Spleen (tissue), 11 donors: ENCODE measurements at regions not wholly inside any gene's neighbourhood (a gene's known extent, or its start where the extent isn't known, plus 50 kb on each side); places are given as distances from the start of the nearest gene placed in this dataset.

Experiments
- DNase-seq: peaks from one replicate; pipeline ENCODE4 v3.0.0-alpha.2; 2020
- H3K27ac ChIP-seq, 8 donors: fragments of 200-600 bp; sonication (generic) in 7 of 8; 1 replicate in 4 of 8; 2 replicates in 4 of 8; pipeline versions ENCODE4 v1.5.0 to v1.8.0; 2016 to 2021; ENCODE audit warnings: inconsistent platforms in 4 of 8, mild to moderate bottlenecking in 4 of 8, moderate library complexity in 1 of 8
- H3K27me3 ChIP-seq, 7 donors: fragments of 200-600 bp; sonication (generic) in 6 of 7; replicated peaks in 1 of 7; 1 replicate in 4 of 7; 2 replicates in 3 of 7; pipeline versions ENCODE4 v1.5.0 to v1.8.0; 2016 to 2021; ENCODE audit warnings: inconsistent platforms in 3 of 7, mild to moderate bottlenecking in 1 of 7
- H3K36me3 ChIP-seq, 6 donors: fragments of 200-600 bp; sonication (generic) in 5 of 6; 1 replicate in 4 of 6; 2 replicates in 2 of 6; pipeline versions ENCODE4 v1.5.0 to v1.8.0; 2016 to 2021; ENCODE audit warnings: inconsistent platforms in 2 of 6
- H3K4me1 ChIP-seq, 6 donors: fragments of 200-600 bp; sonication (generic) in 5 of 6; 1 replicate in 3 of 6; 2 replicates in 3 of 6; pipeline versions ENCODE4 v1.5.0 to v1.8.0; 2016 to 2021; ENCODE audit warnings: inconsistent platforms in 3 of 6
- H3K4me3 ChIP-seq, 8 donors: fragments of 200-600 bp; sonication (generic) in 7 of 8; 1 replicate in 4 of 8; 2 replicates in 4 of 8; pipeline versions ENCODE4 v1.5.0 to v1.8.0; 2016 to 2021; ENCODE audit warnings: inconsistent platforms in 4 of 8, mild to moderate bottlenecking in 4 of 8, moderate library complexity in 2 of 8
- H3K9me3 ChIP-seq, 8 donors: fragments of 200-600 bp; sonication (generic) in 7 of 8; 1 replicate in 4 of 8; 2 replicates in 4 of 8; pipeline versions ENCODE4 v1.5.0 to v1.8.0; 2016 to 2021; ENCODE audit warnings: inconsistent platforms in 4 of 8
- POLR2A ChIP-seq, 3 donors: fragments of 450-650 bp; IDR thresholded peaks; one replicate each; pipeline ENCODE4 v1.5.1; 2017; ENCODE audit warnings: antibody characterized with exemption in 3 of 3, mild to moderate bottlenecking in 1 of 3
- POLR2AphosphoS5 ChIP-seq, 3 donors: sonication (generic); formaldehyde crosslinking; IDR thresholded peaks; one replicate each; pipeline ENCODE4 v1.5.1; 2017; ENCODE audit warnings: antibody characterized with exemption in 3 of 3
- WGBS, 5 donors: extraction: QIAGEN DNeasy Blood & Tissue Kit in 3 of 5; methylation state at CpG; one replicate each; pipeline versions ENCODE4 v1.1.5 to v1.1.7; 2013 to 2018; 5-methylcytosine and 5-hydroxymethylcytosine counted together
- intact Hi-C: fragments of 100-400 bp; cut with DNase I; formaldehyde crosslinking; loops from one replicate; pipeline ENCODE4 v1.15.0; 2023; ENCODE audit warnings: low total_unique reads
- TF ChIP-seq, protein P1 (sequence below), 11 experiments: fragments of 200-600 bp in 7 of 11; fragments of 450-650 bp in 4 of 11; sonication (generic) in 4 of 11; IDR thresholded peaks in 8 of 11; conservative IDR thresholded peaks in 3 of 11; 1 replicate in 7 of 11; 2 replicates in 4 of 11; pipeline versions ENCODE4 v1.4.0 to v1.8.0; 2016 to 2021; ENCODE audit warnings: antibody characterized with exemption in 11 of 11, inconsistent platforms in 4 of 11, mild to moderate bottlenecking in 1 of 11
- donor health status: healthy with polysubstance abuse.
- donor health status: DM: no; HTN: no; CAD: no; lungs with moderate emphysema.
- donor health status: DM: no; HTN: no; CAD: no.
- donor health status: Bipolar disorder and iron deficiency.
- donor health status: healthy.
- donor health status: DM: no; HTN: no; CAD: no.
- donor health status: DM: yes; HTN: yes; CAD: no.

DNA sequence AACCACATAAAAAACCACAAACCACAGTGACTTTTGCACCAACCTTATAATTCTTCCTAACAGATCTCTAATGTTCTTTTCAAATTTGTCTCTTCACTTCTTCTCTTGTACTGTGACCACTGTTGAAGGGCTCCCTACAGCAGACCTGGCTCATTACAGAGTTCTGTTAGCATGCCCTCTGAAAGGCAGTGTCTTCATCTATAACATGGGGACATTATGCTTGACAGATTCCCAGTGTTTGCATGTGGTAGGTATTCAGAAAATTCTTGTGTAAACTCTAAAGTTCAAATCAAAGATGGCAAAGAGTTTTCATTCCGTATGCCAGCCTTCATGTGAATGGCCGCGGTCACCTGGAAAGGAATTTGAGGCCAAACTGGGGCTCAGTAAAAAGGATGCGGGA lies 182.6 kb downstream of the DHX35 start:
- TF ChIP-seq POLR2AphosphoS5 (IDR thresholded peaks at IDR 0.05) (no peak), POLR2A (IDR thresholded peaks at IDR 0.05) (no peak)
- TF ChIP-seq, protein P1, sequence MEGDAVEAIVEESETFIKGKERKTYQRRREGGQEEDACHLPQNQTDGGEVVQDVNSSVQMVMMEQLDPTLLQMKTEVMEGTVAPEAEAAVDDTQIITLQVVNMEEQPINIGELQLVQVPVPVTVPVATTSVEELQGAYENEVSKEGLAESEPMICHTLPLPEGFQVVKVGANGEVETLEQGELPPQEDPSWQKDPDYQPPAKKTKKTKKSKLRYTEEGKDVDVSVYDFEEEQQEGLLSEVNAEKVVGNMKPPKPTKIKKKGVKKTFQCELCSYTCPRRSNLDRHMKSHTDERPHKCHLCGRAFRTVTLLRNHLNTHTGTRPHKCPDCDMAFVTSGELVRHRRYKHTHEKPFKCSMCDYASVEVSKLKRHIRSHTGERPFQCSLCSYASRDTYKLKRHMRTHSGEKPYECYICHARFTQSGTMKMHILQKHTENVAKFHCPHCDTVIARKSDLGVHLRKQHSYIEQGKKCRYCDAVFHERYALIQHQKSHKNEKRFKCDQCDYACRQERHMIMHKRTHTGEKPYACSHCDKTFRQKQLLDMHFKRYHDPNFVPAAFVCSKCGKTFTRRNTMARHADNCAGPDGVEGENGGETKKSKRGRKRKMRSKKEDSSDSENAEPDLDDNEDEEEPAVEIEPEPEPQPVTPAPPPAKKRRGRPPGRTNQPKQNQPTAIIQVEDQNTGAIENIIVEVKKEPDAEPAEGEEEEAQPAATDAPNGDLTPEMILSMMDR (IDR thresholded peaks at IDR 0.05 in 8 of 11, conservative IDR thresholded peaks at IDR 0.05 in 3 of 11) = no peak
- intact Hi-C loops = no loop called here
- no peak overlapping the region for H3K4me3 ChIP-seq
- no peaks in the 10 kb centered on the region for H3K36me3 ChIP-seq
- no peak overlapping the region for H3K27ac ChIP-seq
- H3K4me1 ChIP-seq = no peaks in the 10 kb centered on the region
- WGBS, 5 donors = 85 to 94% (median 91%) methylated on average over 4 of the region's 4 CpGs
- peaks cover 0 to 4% (median 0%) of the 10 kb centered on the region in 8 donors for H3K9me3 ChIP-seq
- no peak for DNase-seq
- H3K27me3 ChIP-seq = peaks cover 0 to 22% (median 0%) of the 10 kb centered on the region in 7 donors

- Histone ChIP-seq H3K27ac (no peak overlapping the region), H3K4me1 (no peaks in the 10 kb centered on the region), H3K9me3 (peaks cover 0 to 4% (median 0%) of the 10 kb centered on the region in 8 donors), H3K36me3 (no peaks in the 10 kb centered on the region), H3K27me3 (peaks cover 0 to 43% (median 0%) of the 10 kb centered on the region in 7 donors), H3K4me3 (no peak overlapping the region)
- intact Hi-C loops = no loop called here
- 51 to 68% (median 60%) methylated on average over 13 of the region's 13 CpGs for WGBS, 5 donors
- TF ChIP-seq POLR2AphosphoS5 (IDR thresholded peaks at IDR 0.05) = no peak
- no peak for TF ChIP-seq POLR2A (IDR thresholded peaks at IDR 0.05)
- TF ChIP-seq, protein P1 (IDR thresholded peaks at IDR 0.05 in 8 of 11, conservative IDR thresholded peaks at IDR 0.05 in 3 of 11) = no peak
- no peak for DNase-seq
These were observed 180.4 kb downstream of the DHX35 start for GRCh38 chr20:39142407-39143096.

- peaks cover 0 to 37% (median 0%) of the 10 kb centered on the region in 7 donors for H3K27me3 ChIP-seq
- H3K27ac ChIP-seq = no peak overlapping the region
- H3K4me3 ChIP-seq = no peak overlapping the region
- H3K4me1 ChIP-seq = no peaks in the 10 kb centered on the region
- TF ChIP-seq POLR2AphosphoS5 (IDR thresholded peaks at IDR 0.05) = no peak
- TF ChIP-seq, protein P1 (IDR thresholded peaks at IDR 0.05 in 8 of 11, conservative IDR thresholded peaks at IDR 0.05 in 3 of 11) = no peak
- no peaks in the 10 kb centered on the region for H3K36me3 ChIP-seq
- no peak for DNase-seq
- intact Hi-C loops = no loop called here
- H3K9me3 ChIP-seq = no peaks in the 10 kb centered on the region
These were observed 175.2 kb downstream of the DHX35 start for GRCh38 chr20:39137299-39137698.

GRCh38 chr20:39136798-39137197 lies 174.7 kb downstream of the DHX35 start:
- no peaks in the 10 kb centered on the region for H3K36me3 ChIP-seq
- intact Hi-C loops = no loop called here
- no peak overlapping the region for H3K27ac ChIP-seq
- H3K4me1 ChIP-seq = no peaks in the 10 kb centered on the region
- TF ChIP-seq, protein P1 (IDR thresholded peaks at IDR 0.05 in 8 of 11, conservative IDR thresholded peaks at IDR 0.05 in 3 of 11) = no peak
- TF ChIP-seq POLR2A (IDR thresholded peaks at IDR 0.05) (no peak), POLR2AphosphoS5 (IDR thresholded peaks at IDR 0.05) (no peak)
- no peaks in the 10 kb centered on the region for H3K9me3 ChIP-seq
- no peak for DNase-seq
- peaks cover 0 to 32% (median 0%) of the 10 kb centered on the region in 7 donors for H3K27me3 ChIP-seq
- 76 to 87% (median 82%) methylated on average over 6 of the region's 6 CpGs for WGBS, 5 donors
- H3K4me3 ChIP-seq = no peak overlapping the region
